HL-60 (cell line): ENCODE measurements at regions not wholly inside any gene's neighbourhood (a gene's known extent, or its start where the extent isn't known, plus 50 kb on each side); places are given as distances from the start of the nearest gene placed in this dataset.

ENCODE experiments used
- DNase-seq, 2 experiments: peaks; one replicate each; pipeline ENCODE4 v3.0.0-alpha.2; 2010 to 2020; ENCODE audit warnings: low read depth in 1 of 2, low spot score in 1 of 2
- H3K27ac ChIP-seq: fragments of 250-450 bp; sonication (Bioruptor Pico); replicated peaks from 2 replicates; pipeline ENCODE4 v1.5.1; 2020; ENCODE audit warnings: mild to moderate bottlenecking, moderate library complexity
- H3K27me3 ChIP-seq: fragments of 250-450 bp; sonication (Bioruptor Pico); 2 replicates; pipeline ENCODE4 v1.5.1; 2021; ENCODE audit warnings: mild to moderate bottlenecking, moderate library complexity; ENCODE audit not compliant: insufficient read depth, poor library complexity, severe bottlenecking
- H3K4me3 ChIP-seq: replicated peaks from 2 replicates; pipeline ENCODE4 v1.5.1; 2011; ENCODE audit warnings: mild to moderate bottlenecking, control low read depth, low read length; ENCODE audit not compliant: insufficient read depth
- CTCF ChIP-seq: IDR thresholded peaks from one replicate; pipeline ENCODE4 v1.5.1; 2011; ENCODE audit warnings: low read length, control low read depth, inconsistent platforms; ENCODE audit not compliant: insufficient read depth
- GABPA ChIP-seq: IDR thresholded peaks from 2 replicates; pipeline ENCODE4 v1.6.1; 2012; ENCODE audit warnings: low read depth
- POLR2AphosphoS5 ChIP-seq: IDR thresholded peaks from 2 replicates; pipeline ENCODE4 v1.6.1; 2012; ENCODE audit warnings: low read depth
- REST ChIP-seq: IDR thresholded peaks from 2 replicates; pipeline ENCODE4 v1.6.1; 2012; ENCODE audit warnings: low read depth; ENCODE audit not compliant: insufficient replicate concordance
- SPI1 ChIP-seq: IDR thresholded peaks from 2 replicates; pipeline ENCODE4 v1.6.1; 2012; ENCODE audit warnings: low read depth, mild to moderate bottlenecking, borderline replicate concordance

- no peak overlapping the region for H3K4me3 ChIP-seq
- no peak for DNase-seq
- H3K27me3 ChIP-seq: peaks cover 3% of the 10 kb centered on the region
- no peak overlapping the region for H3K27ac ChIP-seq
- TF ChIP-seq CTCF: no peak
- no peak for TF ChIP-seq SPI1
- no peak for TF ChIP-seq GABPA
- TF ChIP-seq REST: no peak
- TF ChIP-seq POLR2AphosphoS5: no peak
Measured at GRCh38 chr10:89975071-89975470, 273.7 kb downstream of the KIF20B start.

- TF ChIP-seq REST (no peak), SPI1 (no peak), POLR2AphosphoS5 (no peak), GABPA (no peak), CTCF (no peak)
- no peak for DNase-seq
- H3K27ac ChIP-seq: no peak overlapping the region
- peaks cover 3% of the 10 kb centered on the region for H3K27me3 ChIP-seq
- H3K4me3 ChIP-seq: no peak overlapping the region
Measured at GRCh38 chr10:89975771-89976170, 274.4 kb downstream of the KIF20B start.

- H3K27me3 ChIP-seq: peaks cover 3% of the 10 kb centered on the region
- no peak overlapping the region for H3K4me3 ChIP-seq
- no peak for DNase-seq
- H3K27ac ChIP-seq: no peak overlapping the region
- TF ChIP-seq POLR2AphosphoS5 (no peak), GABPA (no peak), CTCF (no peak), SPI1 (peak; percentile 33; the same call in 1 of the 2 replicates), REST (no peak)
Measured at GRCh38 chr10:89978081-89978480, 276.7 kb downstream of the KIF20B start.
